GM12865 (cell line): ENCODE measurements at regions not wholly inside any gene's neighbourhood (a gene's known extent, or its start where the extent isn't known, plus 50 kb on each side); places are given as distances from the start of the nearest gene placed in this dataset.

Source experiments
- DNase-seq: peaks from one replicate; pipeline ENCODE4 v3.0.0; 2010; ENCODE audit warnings: low read depth
- H3K4me3 ChIP-seq: 2 replicates; pipeline ENCODE4 v1.5.1; 2011; ENCODE audit warnings: mild to moderate bottlenecking, low read depth, low read length, control low read depth
- TF ChIP-seq, protein P1 (sequence below): IDR thresholded peaks from 2 replicates; pipeline ENCODE4 v1.5.1; 2011; ENCODE audit warnings: low read length, control low read depth, low read depth, inconsistent platforms; ENCODE audit not compliant: insufficient read depth; ENCODE audit errors: missing control alignments

DNA sequence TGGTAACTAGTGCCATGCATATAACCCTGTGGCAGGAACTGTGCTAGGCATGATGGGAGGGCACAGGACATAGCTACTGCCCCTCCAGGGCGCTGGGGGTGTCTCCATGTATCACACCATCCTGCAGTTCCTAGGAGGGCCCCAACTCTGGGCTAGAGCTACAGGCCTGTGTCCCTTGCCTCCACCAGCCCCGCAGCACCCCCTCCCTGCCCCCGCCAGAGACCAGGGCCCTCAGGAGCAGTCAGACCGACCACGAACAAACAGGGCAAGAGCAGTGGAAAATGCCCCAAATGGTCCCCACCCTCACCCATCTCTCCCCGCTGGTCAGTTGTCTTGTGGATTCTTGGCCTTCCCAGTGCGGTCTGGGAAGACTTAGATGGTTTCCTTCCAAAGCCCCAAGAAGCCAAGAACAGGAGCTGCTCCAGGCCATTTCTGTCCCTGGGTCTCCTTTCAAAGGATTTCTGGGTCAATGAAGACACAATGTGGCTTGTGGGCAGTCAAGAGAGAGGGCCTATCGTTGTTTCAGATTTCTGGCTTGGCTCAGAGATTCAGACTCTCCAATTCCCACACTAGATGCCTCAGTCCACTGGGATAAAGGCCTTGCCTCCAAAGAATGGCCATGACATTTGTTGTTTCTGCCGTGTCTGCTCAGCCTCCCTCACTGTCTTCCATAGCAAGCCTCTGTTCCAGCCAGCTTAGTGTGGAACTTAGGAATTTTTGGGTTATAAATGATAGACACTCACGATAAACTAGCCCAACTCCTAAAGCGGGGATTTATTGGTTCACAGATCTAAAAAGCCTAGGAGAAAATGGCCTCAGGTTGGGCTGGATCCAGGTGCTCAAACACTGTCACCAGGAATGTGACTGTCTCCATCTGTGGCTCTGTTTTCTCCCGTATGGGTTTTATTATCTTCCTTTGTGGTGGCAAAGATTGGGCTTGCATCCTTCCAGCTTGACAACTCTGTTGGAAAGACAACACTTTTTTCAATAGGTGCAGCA, 80.6 kb downstream of the LSM3 start:
- TF ChIP-seq, protein P1, sequence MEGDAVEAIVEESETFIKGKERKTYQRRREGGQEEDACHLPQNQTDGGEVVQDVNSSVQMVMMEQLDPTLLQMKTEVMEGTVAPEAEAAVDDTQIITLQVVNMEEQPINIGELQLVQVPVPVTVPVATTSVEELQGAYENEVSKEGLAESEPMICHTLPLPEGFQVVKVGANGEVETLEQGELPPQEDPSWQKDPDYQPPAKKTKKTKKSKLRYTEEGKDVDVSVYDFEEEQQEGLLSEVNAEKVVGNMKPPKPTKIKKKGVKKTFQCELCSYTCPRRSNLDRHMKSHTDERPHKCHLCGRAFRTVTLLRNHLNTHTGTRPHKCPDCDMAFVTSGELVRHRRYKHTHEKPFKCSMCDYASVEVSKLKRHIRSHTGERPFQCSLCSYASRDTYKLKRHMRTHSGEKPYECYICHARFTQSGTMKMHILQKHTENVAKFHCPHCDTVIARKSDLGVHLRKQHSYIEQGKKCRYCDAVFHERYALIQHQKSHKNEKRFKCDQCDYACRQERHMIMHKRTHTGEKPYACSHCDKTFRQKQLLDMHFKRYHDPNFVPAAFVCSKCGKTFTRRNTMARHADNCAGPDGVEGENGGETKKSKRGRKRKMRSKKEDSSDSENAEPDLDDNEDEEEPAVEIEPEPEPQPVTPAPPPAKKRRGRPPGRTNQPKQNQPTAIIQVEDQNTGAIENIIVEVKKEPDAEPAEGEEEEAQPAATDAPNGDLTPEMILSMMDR, result no peak
- no peak for DNase-seq
- no peak overlapping the region for H3K4me3 ChIP-seq

DNA sequence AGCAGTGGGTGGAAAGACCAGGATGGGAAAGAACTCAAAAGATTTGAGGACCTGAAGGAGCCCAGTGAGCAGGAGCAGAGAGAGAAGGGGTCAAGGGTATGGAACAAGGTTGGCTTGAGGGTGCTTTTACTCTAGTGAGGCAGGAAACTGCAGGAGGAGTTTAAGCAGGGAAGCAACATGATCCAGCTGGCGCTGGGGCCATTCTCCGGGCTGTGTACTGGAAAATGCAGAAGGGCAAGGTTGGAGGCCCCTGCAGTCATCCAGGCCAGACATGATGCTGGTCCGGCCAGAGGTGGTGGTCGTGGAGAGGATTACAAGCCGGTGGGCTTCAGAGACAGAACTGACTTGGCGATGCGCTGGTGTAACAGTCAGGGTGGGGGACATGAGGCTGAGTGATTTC, 81.8 kb downstream of the LSM3 start:
- DNase-seq, result no peak
- no peak overlapping the region for H3K4me3 ChIP-seq
- TF ChIP-seq, protein P1, result no peak

DNA sequence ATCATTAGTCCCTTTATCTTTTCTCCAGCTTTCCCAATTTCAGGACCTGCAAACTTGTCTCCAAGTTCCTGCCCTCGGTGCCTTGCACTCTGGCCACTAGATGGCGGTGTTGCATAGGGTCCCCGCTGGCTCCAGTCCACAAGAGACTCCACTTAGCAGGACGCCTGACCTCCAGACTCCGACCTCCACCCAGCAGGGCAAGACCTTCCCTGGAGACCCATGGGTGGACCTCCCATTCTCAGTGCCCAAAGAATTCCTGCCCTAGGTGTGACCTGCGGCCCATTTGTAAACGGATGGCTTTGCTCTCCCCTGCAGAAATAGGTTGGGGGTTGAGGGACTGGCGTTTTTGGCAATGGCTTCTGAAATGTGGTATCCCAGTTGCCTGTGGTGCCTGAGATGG, 82.6 kb downstream of the LSM3 start:
- H3K4me3 ChIP-seq, result no peak overlapping the region
- TF ChIP-seq, protein P1, result peak; percentile 97
- peak; percentile 83 for DNase-seq

DNA sequence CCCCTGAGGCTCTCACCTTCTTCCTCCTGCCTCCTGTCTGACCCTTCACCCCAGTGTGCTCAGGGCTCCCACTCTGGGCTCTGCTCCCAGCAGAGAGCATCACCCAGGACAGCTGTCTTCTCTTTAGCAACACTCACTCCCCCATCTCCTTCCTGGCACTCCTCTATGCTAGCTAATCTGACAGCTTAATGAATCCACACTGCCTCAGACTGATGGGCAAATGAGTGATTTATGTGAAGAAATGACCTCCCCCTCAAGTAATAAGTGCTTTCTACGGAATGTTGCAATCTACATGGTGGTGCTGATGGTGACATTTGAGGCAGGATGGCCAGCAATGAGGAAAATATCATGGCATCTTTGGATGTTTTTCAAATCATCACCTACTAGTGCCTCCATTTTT, 83.6 kb downstream of the LSM3 start:
- no peak overlapping the region for H3K4me3 ChIP-seq
- TF ChIP-seq, protein P1, result no peak
- no peak for DNase-seq

DNA sequence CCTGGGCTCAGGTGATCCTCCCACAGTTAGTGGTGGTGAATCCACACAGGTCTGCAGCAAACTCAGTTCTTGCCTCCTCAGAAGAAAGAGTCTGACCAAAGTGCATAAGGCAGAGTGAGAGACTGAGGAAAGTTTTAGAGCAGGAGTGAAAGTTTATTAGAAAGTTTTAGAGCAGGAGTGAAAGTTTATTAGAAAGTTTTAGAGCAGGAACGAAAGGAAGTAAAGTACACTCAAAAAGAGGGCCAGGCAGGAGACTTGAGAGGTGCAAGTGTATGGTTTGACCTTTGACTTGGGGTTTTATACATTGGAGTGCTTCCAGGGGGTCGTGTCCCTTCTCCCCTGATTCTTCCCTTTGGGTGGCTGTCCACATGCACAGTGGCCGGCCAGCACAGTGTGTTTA, 84.2 kb downstream of the LSM3 start:
- TF ChIP-seq, protein P1, result no peak
- no peak for DNase-seq

DNA sequence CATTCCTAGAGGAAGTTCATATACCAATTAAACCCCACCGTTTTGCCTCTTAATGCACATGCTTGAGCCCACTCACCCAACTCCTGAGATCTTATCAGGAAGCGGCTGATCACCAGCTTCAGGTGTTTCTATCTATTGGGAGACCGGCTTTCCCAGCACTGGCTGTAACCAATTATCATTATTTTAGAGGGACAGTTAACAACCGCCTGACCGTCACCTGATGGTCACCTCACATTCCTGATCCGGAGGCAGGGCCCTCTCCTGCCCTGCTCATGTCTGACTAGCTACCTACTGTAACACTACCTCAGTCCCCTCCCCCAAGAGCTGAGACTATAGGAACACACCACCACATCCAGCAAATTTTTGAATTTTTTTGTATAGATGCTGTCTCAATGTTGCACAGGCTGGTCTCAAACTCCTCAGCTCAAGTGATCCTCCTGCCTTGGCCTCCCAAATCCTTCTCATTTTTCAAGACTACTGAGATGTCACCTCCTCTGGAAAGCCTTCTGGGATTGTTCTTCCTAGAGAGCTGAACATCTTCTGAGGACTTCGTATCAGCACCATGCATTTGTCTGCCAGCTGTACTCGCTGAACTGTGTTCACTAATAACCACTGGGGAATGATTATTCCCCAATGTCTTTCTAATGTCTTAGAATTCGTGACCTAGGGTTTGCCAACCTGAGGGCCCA, 84.8 kb downstream of the LSM3 start:
- no peak overlapping the region for H3K4me3 ChIP-seq
- TF ChIP-seq, protein P1, result no peak
- DNase-seq, result no peak

More for the DNA sequence above, 84.2 kb downstream of the LSM3 start:
- H3K4me3 ChIP-seq, result no peak overlapping the region
